GM13977 (cell line): ENCODE measurements at regions not wholly inside any gene's neighbourhood (a gene's known extent, or its start where the extent isn't known, plus 50 kb on each side); places are given as distances from the start of the nearest gene placed in this dataset.

Experiments
- DNase-seq: peaks from one replicate; pipeline ENCODE4 v3.0.0; 2012; ENCODE audit warnings: low spot score
- in situ Hi-C: fragments of 300-500 bp; cut with MboI; formaldehyde crosslinking; loops from one replicate; pipeline ENCODE4 v1.12.0; 2022; ENCODE audit warnings: low sequenced_read_pairs, low pct_unique_long_range_greater_than_20kb, mixed read lengths, inconsistent platforms; ENCODE audit not compliant: unreplicated experiment
- TF ChIP-seq, protein P1 (sequence below): IDR thresholded peaks from 2 replicates; pipeline ENCODE4 v1.5.1; 2012; ENCODE audit warnings: mild to moderate bottlenecking, control low read depth; ENCODE audit not compliant: insufficient read depth; ENCODE audit errors: extremely low read depth, missing control alignments

DNA sequence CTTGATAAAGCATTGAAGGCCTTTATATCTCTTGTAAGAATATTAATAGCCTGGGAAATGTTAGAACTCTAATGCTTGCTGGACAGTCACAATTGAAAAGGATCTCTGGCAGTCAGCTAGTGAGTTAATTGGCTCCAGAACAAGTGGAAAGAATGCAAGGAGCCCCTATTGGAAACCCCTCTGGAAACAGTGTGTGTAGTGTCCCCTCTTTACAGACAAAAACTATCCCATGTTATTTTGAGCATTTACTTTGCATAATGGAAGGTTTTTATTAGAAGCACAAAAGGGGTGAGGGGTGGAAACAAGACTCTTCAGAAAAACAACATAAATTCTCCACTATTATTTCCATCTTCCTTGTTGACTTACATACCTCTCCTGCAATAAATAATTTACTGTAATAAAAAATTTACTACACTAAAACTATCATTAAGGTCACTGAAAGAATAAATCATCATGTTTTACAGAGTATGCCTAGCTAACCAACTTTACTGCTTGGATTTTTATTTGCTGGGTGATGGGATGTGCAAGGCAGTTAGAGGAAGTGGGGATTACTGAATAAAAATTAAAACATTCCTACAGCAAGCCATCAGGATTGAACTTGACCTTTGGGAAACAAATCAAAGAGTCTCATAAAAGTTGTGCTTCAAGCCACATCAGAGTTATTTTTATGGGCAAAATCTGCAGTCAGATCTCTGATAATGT is 610.4 kb downstream of the TBC1D4 start:
- TF ChIP-seq, protein P1, sequence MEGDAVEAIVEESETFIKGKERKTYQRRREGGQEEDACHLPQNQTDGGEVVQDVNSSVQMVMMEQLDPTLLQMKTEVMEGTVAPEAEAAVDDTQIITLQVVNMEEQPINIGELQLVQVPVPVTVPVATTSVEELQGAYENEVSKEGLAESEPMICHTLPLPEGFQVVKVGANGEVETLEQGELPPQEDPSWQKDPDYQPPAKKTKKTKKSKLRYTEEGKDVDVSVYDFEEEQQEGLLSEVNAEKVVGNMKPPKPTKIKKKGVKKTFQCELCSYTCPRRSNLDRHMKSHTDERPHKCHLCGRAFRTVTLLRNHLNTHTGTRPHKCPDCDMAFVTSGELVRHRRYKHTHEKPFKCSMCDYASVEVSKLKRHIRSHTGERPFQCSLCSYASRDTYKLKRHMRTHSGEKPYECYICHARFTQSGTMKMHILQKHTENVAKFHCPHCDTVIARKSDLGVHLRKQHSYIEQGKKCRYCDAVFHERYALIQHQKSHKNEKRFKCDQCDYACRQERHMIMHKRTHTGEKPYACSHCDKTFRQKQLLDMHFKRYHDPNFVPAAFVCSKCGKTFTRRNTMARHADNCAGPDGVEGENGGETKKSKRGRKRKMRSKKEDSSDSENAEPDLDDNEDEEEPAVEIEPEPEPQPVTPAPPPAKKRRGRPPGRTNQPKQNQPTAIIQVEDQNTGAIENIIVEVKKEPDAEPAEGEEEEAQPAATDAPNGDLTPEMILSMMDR: no peak

GRCh38 chr13:74870865-74871264 is 611.1 kb downstream of the TBC1D4 start:
- TF ChIP-seq, protein P1: no peak
- in situ Hi-C loops: no loop called here
- DNase-seq: no peak

More for the DNA sequence above, 610.4 kb downstream of the TBC1D4 start:
- in situ Hi-C loops: no loop called here
- no peak for DNase-seq

- no peak for DNase-seq
- in situ Hi-C loops: no loop called here
- TF ChIP-seq, protein P1: no peak
Observed at GRCh38 chr13:74869846-74870245, 612.1 kb downstream of the TBC1D4 start.

GRCh38 chr13:74868049-74868448 is 613.9 kb downstream of the TBC1D4 start:
- no peak for DNase-seq
- TF ChIP-seq, protein P1: no peak
- in situ Hi-C loops: no loop called here

GRCh38 chr13:74867460-74867859 is 614.5 kb downstream of the TBC1D4 start:
- TF ChIP-seq, protein P1: no peak
- DNase-seq: no peak
- in situ Hi-C loops: no loop called here

DNA sequence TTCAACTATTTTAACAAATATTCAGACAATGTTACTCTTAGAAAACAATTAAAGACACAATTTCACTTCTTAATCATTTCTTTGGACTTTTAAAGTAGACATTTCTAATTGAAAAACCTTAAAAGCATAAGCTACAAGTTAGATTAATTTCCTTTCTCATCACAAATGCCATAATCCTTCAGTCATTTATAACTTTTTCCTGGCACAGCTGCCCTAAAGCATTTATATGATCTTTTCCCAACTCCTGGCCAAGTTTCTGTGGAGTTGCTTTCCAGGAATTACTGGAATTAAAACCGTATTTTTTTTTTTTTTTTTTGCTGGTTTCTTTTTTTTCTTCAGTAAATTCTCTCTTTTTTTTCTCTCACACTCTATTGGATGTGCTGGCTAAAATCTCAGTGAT is 615.9 kb downstream of the TBC1D4 start:
- no peak for DNase-seq
- TF ChIP-seq, protein P1: no peak
- in situ Hi-C loops: no loop called here

DNA sequence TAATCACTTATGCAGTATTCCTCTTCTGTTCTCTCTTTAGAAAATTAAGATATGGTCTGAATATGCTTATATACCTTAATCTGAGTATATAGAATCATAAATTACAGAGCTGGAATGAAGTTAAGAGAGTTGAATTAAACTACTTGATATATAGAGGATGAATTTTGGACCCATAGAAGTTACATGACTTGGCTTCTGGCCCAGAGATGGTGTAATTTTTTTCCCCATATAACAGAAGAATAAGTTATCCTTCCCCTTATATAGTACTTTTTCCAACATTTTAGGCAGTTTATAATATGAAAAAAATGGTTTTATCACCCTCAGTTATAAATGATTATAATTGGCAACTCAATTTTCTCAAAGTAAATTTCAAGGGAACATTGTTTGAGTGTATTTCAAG is 616.3 kb downstream of the TBC1D4 start:
- no peak for DNase-seq
- TF ChIP-seq, protein P1: no peak
- in situ Hi-C loops: no loop called here
